Heart right ventricle (tissue), 16 donors: ENCODE measurements at regions not wholly inside any gene's neighbourhood (a gene's known extent, or its start where the extent isn't known, plus 50 kb on each side); places are given as distances from the start of the nearest gene placed in this dataset.

Source experiments
- ATAC-seq, 8 donors: fragments of 200-7000 bp; cut with Tn5 transposase; one replicate each; pipeline ENCODE4 v1.9.1; 2020; ENCODE audit warnings: mild to moderate bottlenecking in 8 of 8, moderate library complexity in 8 of 8, moderate number of reproducible peaks in 1 of 8
- DNase-seq, 2 donors: peaks; one replicate each; pipeline ENCODE4 v3.0.0-alpha.2; 2020
- H3K27ac ChIP-seq, 10 donors: fragments of 200-600 bp; sonication (generic) in 2 of 10; one replicate each; pipeline versions ENCODE4 v1.5.0 to v1.8.0; 2020 to 2022; ENCODE audit warnings: mild to moderate bottlenecking in 3 of 10
- H3K27me3 ChIP-seq, 7 donors: fragments of 200-600 bp; one replicate each; pipeline ENCODE4 v1.8.0; 2021 to 2022; ENCODE audit warnings: mild to moderate bottlenecking in 2 of 7
- H3K36me3 ChIP-seq, 9 donors: fragments of 200-600 bp; sonication (generic) in 1 of 9; one replicate each; pipeline versions ENCODE4 v1.5.0 to v1.8.0; 2020 to 2022; ENCODE audit warnings: mild to moderate bottlenecking in 2 of 9
- H3K4me1 ChIP-seq, 9 donors: fragments of 200-600 bp; sonication (generic) in 1 of 9; one replicate each; pipeline versions ENCODE4 v1.5.0 to v1.8.0; 2020 to 2022; ENCODE audit warnings: mild to moderate bottlenecking in 4 of 9
- H3K4me3 ChIP-seq, 10 donors: fragments of 200-600 bp; sonication (generic) in 2 of 10; one replicate each; pipeline versions ENCODE4 v1.5.0 to v1.8.0; 2020 to 2022; ENCODE audit warnings: mild to moderate bottlenecking in 7 of 10, moderate library complexity in 2 of 10
- H3K9me3 ChIP-seq, 11 donors: fragments of 200-600 bp in 10 of 11; sonication (generic) in 2 of 11; one replicate each; pipeline versions ENCODE4 v1.5.0 to v1.8.0; 2013 to 2022; ENCODE audit warnings: mild to moderate bottlenecking in 2 of 11, control low read depth in 1 of 11, moderate library complexity in 1 of 11
- WGBS, 2 donors: extraction: QIAGEN DNeasy Blood & Tissue Kit; methylation state at CpG; one replicate each; pipeline ENCODE4 v1.1.7; 2013; ENCODE audit warnings: inconsistent platforms in 1 of 2; 5-methylcytosine and 5-hydroxymethylcytosine counted together
- intact Hi-C, 10 donors: fragments of 100-400 bp; cut with DNase I; formaldehyde crosslinking; loops; one replicate each; pipeline versions ENCODE4 v1.11.1 to v1.14.2; 2022
- TF ChIP-seq, protein P1 (sequence below), 9 donors: fragments of 200-600 bp; sonication (generic) in 2 of 9; IDR thresholded peaks; one replicate each; pipeline versions ENCODE4 v1.5.0 to v1.8.0; 2021 to 2022; ENCODE audit warnings: antibody characterized with exemption in 9 of 9, mild to moderate bottlenecking in 5 of 9, moderate library complexity in 1 of 9
- donor health status: Arrhythmogenic right ventricular cardiomyopathy.
- donor health status: ischemic (EF 13 %, LVEDD 7.1; RV severe dilation, severe dysfunction).
- donor health status: healthy with polysubstance abuse.
- donor health status: DM: no; HTN: yes; CAD: no.
- donor health status: DM: no; HTN: no; CAD: no.
- donor health status: ischemic (EF 25% LVEDD 6.9; RV normal size, moderate dysfunction).
- donor health status: ischemic (EF 25% LVEDD 5.7; RV mildly dilated, moderate dysfunction).
- donor health status: healthy.
- donor health status: DM: yes; HTN: yes; CAD: no.
- donor health status: Ischemic cardiomyopathy.
- donor health status: ischemic (EF 35%, LVEDD 5.7; RV mildly dilated, moderate dysfunction).
- donor health status: nonischemic (EF 11% LVEDD 7.7; RV severe dilation, severe dysfunction).
- donor health status: DM: yes; HTN: yes; CAD: no.
- donor health status: PGD.
- donor health status: ischemic (EF 29% LVEDD 5.4; RV normal size, mild dysfunction).
- donor health status: nonischemic (EF 23%, LVEDD 6.1; RV moderate dilation, normal function).

DNA sequence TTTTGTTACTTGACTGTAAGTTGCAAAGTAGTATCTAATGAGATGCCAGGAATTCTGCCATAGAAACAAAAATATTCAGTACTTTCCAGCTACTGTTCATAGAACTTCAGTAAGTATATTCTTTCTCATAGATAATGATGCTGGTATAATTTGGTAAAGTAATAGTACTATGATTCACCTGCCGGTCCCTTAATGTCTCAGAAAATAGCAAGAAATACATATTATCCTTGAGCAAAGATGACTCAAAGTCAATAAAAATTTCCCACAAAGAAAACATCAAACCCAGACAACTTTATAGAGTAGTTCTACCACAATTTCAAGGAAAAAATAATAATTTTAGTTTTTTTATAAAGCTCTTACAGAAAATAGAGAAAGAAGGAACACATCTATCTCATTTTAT lies 105.4 kb downstream of the EPDR1 start:
- Histone ChIP-seq H3K27ac (no peak overlapping the region), H3K36me3 (no peaks in the 10 kb centered on the region), H3K4me3 (no peak overlapping the region), H3K9me3 (no peaks in the 10 kb centered on the region), H3K27me3 (no peaks in the 10 kb centered on the region), H3K4me1 (no peaks in the 10 kb centered on the region)
- DNase-seq (no peak), ATAC-seq (no peak)
- TF ChIP-seq, protein P1, sequence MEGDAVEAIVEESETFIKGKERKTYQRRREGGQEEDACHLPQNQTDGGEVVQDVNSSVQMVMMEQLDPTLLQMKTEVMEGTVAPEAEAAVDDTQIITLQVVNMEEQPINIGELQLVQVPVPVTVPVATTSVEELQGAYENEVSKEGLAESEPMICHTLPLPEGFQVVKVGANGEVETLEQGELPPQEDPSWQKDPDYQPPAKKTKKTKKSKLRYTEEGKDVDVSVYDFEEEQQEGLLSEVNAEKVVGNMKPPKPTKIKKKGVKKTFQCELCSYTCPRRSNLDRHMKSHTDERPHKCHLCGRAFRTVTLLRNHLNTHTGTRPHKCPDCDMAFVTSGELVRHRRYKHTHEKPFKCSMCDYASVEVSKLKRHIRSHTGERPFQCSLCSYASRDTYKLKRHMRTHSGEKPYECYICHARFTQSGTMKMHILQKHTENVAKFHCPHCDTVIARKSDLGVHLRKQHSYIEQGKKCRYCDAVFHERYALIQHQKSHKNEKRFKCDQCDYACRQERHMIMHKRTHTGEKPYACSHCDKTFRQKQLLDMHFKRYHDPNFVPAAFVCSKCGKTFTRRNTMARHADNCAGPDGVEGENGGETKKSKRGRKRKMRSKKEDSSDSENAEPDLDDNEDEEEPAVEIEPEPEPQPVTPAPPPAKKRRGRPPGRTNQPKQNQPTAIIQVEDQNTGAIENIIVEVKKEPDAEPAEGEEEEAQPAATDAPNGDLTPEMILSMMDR (IDR thresholded peaks at IDR 0.05): no peak
- intact Hi-C loops: no loop called here
- WGBS, 2 donors: 93 to 100% methylated on average over 1 of the region's 1 CpG

DNA sequence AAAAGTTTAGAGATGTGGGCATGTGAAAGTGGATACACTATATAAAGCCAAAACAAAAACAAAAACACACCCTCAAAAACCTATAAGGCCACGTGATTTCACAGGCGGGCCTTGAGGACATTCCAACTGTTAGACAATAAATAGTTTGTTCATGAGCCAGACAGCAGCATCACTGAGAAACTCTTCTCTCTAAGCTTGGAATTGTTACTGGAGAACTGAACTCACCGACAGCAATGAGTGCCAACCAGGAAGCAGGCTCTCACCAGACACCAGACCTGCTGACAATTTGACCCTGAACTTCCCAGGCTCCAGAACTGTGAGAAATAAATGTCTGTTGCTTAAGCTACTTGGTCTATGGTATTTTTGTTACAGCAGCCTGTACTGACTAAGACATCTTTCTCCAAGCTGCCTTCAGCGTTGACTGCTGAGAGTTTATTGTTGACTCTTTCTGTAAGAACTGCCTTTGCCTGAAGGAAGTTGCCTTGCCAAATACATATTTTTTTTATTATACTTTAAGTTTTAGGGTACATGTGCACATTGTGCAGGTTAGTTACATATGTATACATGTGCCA lies 107.5 kb downstream of the EPDR1 start:
- Histone ChIP-seq H3K27ac (no peak overlapping the region), H3K27me3 (no peaks in the 10 kb centered on the region), H3K4me3 (no peak overlapping the region), H3K9me3 (no peaks in the 10 kb centered on the region), H3K4me1 (no peaks in the 10 kb centered on the region), H3K36me3 (no peaks in the 10 kb centered on the region)
- 66 to 72% methylated on average over 4 of the region's 4 CpGs for WGBS, 2 donors
- no peak for DNase-seq
- intact Hi-C loops: no loop called here
- ATAC-seq: no peak
- TF ChIP-seq, protein P1 (IDR thresholded peaks at IDR 0.05): no peak

DNA sequence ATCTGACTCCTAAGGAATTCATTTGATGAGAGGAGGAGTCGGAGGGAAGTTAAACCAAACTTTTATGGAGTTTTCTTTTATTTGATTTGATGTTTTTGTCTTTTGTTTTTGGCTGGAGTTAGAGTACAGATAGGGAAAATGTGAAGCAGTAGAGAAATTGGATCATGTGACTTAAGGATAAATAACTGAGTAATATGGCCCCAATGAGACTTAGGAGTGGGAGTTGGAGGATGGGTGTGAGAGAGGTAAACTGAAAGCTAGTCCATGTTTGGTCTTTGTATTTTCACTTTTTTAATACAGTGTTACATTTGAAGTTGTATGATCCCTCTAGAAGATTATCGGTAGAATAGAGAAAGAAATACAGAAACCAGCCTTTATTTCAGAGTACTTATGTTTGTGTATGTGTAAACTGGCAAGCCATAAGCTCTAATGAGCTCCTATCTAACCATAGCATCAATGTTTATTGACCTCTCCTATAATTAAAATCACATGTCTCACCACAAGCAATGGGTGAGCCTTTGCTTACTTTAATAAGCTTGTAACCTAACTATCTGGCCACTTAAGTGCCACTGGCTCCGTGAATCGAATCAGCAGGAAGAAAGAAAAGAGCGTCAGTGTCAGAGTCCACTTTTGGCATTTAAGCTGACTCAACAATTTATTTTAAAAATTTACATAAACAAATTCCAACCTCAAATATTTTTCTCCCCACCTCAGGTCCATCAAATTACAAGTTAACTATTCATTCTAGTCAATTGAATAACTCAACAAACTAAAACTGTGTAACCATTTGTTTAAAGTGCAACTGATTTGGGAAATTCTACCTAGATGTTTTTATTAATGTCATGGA lies 113.8 kb downstream of the EPDR1 start:
- Histone ChIP-seq H3K9me3 (peaks cover 0 to 9% (median 0%) of the 10 kb centered on the region in 11 donors), H3K27ac (no peak overlapping the region), H3K4me3 (no peak overlapping the region), H3K4me1 (no peaks in the 10 kb centered on the region), H3K27me3 (no peaks in the 10 kb centered on the region), H3K36me3 (no peaks in the 10 kb centered on the region)
- DNase-seq (no peak), ATAC-seq (no peak)
- 84 to 85% methylated on average over 5 of the region's 5 CpGs for WGBS, 2 donors
- TF ChIP-seq, protein P1 (IDR thresholded peaks at IDR 0.05): no peak
- intact Hi-C loops: no loop called here

DNA sequence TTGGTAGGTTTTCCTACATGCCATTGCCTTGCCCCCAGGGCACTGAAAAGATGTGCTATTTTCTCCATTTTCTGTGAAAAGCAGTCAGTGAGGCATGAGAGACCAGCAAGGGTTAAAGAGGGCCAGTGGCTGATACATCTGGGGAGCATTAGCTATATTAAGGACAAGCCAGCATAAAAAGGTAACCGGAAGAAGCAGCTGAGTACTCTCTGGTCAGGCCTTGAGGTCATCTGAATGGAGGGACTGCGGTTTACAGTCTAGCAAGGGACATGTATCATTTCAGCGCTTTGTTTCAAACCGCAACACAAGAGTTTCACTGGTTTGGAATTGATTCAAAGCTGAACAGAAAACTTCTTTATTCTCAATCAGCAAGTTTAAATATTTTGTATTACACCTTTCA lies 120.4 kb downstream of the EPDR1 start:
- H3K36me3 ChIP-seq: no peaks in the 10 kb centered on the region
- intact Hi-C loops: loop anchor here in 1 of 10 donors (1.0 kb wide), 1 partner anchor 15 kb away; no protein-coding TSS in a partner anchor
- no peaks in the 10 kb centered on the region for H3K4me1 ChIP-seq
- 68 to 76% methylated on average over 4 of the region's 4 CpGs for WGBS, 2 donors
- H3K27ac ChIP-seq: no peak overlapping the region
- ATAC-seq: no peak
- H3K4me3 ChIP-seq: no peak overlapping the region
- no peak for DNase-seq
- TF ChIP-seq, protein P1 (IDR thresholded peaks at IDR 0.05): no peak
- peaks cover 0 to 10% (median 0%) of the 10 kb centered on the region in 11 donors for H3K9me3 ChIP-seq
- H3K27me3 ChIP-seq: no peaks in the 10 kb centered on the region
